ENCODE measurements at regions not wholly inside any gene's neighbourhood (a gene's known extent, or its start where the extent isn't known, plus 50 kb on each side); places are given as distances from the start of the nearest gene placed in this dataset.

DNA sequence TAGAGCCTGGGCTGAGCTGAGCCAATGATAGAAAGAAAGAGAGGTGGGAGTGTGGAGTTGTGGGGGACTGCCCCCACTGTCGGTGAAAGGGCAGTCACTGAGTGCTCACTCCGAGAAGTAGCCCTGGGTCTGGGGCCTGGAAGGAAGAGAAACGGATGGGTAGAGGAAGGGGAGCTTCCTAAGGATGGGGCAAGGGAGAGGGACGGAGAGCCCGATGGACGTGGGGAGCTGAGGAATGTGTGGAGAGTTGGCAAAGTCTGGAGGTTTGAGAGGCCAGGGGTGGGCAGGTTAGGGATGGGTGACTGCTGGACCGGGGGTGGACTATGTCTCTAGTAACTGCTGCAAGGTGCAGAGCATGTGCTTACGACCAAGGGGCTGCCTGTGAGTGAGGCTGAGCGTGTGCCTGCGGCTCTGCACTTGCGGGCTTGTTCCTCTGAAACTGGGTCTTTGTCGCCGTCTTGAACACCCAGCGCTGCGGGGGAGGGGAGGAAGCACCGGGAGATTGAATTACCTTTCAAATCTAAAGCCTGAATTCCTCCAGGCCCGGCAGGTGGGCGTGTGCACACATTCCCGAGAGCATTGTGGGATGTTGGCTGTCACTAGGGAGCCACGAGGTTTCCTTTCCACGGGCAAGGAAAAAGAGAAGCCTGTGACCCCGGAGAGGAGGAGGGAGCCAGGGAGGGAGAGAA is 76.4 kb upstream of the ARAP3 start:
- 18 to 19% (median 18%) methylated on average over 22 of the region's 22 CpGs for WGBS, 5 donors
- Histone ChIP-seq H3K36me3 (no peaks in the 10 kb centered on the region), H3K4me1 (peaks cover 0 to 17% (median 8%) of the 10 kb centered on the region in 6 donors), H3K27me3 (replicated peaks in 1 of 7) (peaks cover 0 to 91% (median 34%) of the 10 kb centered on the region in 7 donors), H3K27ac (no peak overlapping the region), H3K4me3 (no peak overlapping the region), H3K9me3 (no peaks in the 10 kb centered on the region)
- intact Hi-C loops (cut with DNase I; ENCODE audit: low total_unique reads), result no loop called here
- TF ChIP-seq POLR2AphosphoS5 (IDR thresholded peaks at IDR 0.05) (no peak), POLR2A (IDR thresholded peaks at IDR 0.05) (no peak)
- TF ChIP-seq, protein P1, sequence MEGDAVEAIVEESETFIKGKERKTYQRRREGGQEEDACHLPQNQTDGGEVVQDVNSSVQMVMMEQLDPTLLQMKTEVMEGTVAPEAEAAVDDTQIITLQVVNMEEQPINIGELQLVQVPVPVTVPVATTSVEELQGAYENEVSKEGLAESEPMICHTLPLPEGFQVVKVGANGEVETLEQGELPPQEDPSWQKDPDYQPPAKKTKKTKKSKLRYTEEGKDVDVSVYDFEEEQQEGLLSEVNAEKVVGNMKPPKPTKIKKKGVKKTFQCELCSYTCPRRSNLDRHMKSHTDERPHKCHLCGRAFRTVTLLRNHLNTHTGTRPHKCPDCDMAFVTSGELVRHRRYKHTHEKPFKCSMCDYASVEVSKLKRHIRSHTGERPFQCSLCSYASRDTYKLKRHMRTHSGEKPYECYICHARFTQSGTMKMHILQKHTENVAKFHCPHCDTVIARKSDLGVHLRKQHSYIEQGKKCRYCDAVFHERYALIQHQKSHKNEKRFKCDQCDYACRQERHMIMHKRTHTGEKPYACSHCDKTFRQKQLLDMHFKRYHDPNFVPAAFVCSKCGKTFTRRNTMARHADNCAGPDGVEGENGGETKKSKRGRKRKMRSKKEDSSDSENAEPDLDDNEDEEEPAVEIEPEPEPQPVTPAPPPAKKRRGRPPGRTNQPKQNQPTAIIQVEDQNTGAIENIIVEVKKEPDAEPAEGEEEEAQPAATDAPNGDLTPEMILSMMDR (IDR thresholded peaks at IDR 0.05 in 8 of 11, conservative IDR thresholded peaks at IDR 0.05 in 3 of 11), result no peak
- DNase-seq, result no peak

DNA sequence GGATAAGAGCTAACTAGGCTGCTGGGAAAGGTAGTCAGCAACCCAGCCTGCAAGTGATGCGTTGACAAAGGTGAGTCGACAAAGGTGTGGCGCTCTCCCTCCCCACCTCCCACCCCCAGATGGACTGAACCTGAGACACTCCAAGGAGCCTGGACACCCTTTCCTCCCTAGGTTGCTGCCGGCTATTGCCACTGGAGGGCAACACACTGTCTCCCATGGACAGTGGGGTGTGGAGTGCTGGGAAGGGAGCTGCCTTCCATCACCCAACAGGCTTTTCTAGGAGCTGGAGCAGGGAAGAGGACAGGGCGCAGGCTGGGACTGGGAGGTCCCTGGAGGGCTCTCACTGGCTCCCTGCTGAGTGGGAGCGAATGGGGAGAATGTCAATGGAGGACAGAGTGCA is 75.4 kb upstream of the ARAP3 start:
- Histone ChIP-seq H3K4me1 (peaks cover 0 to 12% (median 7%) of the 10 kb centered on the region in 6 donors), H3K4me3 (no peak overlapping the region), H3K9me3 (no peaks in the 10 kb centered on the region), H3K27ac (no peak overlapping the region), H3K36me3 (no peaks in the 10 kb centered on the region), H3K27me3 (replicated peaks in 1 of 7) (peaks cover 0 to 95% (median 42%) of the 10 kb centered on the region in 7 donors)
- no peak for DNase-seq
- intact Hi-C loops (cut with DNase I; ENCODE audit: low total_unique reads), result no loop called here
- WGBS, 5 donors, result 46 to 56% (median 49%) methylated on average over 5 to 6 of the region's 6 CpGs
- TF ChIP-seq, protein P1 (IDR thresholded peaks at IDR 0.05 in 8 of 11, conservative IDR thresholded peaks at IDR 0.05 in 3 of 11), result no peak
- TF ChIP-seq POLR2A (IDR thresholded peaks at IDR 0.05) (no peak), POLR2AphosphoS5 (IDR thresholded peaks at IDR 0.05) (no peak)

DNA sequence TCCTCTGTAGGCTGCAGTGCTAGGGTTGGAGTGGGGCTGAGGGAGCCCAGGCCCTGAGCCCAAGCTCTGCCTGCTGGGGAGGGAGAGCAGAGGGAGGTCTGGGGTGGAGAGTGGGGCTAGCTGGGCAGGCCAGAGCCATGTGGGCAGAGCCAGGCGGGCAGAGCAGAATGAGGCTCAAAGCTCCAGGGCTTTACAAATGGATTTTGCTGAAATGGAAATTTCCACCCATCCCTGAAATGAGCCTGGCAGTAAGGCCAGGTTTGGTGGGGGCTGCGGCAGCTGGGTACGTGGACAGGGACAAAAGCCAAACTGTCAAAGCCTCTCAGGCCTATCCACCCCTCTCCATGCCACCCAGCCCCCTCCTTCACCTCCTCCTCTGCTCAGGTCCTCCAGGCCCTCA is 74.2 kb upstream of the ARAP3 start:
- Histone ChIP-seq H3K4me3 (no peak overlapping the region), H3K4me1 (peaks cover 0 to 4% (median 0%) of the 10 kb centered on the region in 6 donors), H3K27ac (no peak overlapping the region), H3K27me3 (replicated peaks in 1 of 7) (peaks cover 0 to 94% (median 42%) of the 10 kb centered on the region in 7 donors), H3K36me3 (no peaks in the 10 kb centered on the region), H3K9me3 (no peaks in the 10 kb centered on the region)
- TF ChIP-seq POLR2A (IDR thresholded peaks at IDR 0.05), result no peak
- WGBS, 5 donors, result 82 to 85% (median 83%) methylated on average over 2 to 3 of the region's 3 CpGs
- intact Hi-C loops (cut with DNase I; ENCODE audit: low total_unique reads), result no loop called here
- DNase-seq, result no peak

DNA sequence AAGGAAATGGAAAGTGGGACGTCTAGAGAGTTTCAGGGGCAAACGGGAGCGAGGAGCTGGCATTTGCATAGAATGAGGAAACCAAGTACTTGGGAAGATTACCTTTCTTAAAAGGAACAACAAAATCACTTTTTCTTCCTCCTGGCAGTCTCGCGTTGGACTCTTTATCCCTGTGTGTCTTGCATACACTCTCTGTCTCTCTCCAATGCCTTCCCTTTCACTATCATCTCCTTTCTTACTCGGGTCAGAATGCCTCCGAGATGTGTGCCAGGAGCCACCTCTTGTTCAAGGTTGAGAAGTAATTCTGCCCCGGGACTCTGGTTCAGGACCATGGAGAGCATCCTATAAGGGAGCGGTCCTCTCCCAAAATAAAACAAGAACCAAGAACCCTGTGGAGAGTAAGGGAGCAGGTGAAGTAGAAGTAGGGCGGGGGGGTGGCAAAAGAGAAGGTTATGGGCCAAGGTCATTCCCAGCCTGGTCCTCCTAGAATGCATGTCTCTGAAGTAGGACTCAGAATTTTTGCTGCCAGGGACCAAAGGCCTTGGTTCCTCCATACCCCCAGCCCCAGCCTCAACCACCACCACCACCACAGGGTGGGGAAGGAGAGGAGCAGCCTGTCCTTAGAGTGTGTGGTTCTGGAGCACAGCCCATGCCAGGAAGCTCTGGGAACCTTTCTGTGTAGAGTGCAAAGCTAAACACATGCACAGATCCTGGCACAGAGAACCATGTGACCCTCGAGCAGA is 72.1 kb upstream of the ARAP3 start:
- Histone ChIP-seq H3K9me3 (no peaks in the 10 kb centered on the region), H3K27ac (no peak overlapping the region), H3K27me3 (replicated peaks in 1 of 7) (peaks cover 0 to 92% (median 41%) of the 10 kb centered on the region in 7 donors), H3K4me3 (no peak overlapping the region), H3K4me1 (peaks cover 0 to 4% (median 0%) of the 10 kb centered on the region in 6 donors), H3K36me3 (no peaks in the 10 kb centered on the region)
- 11 to 14% (median 12%) methylated on average over 11 of the region's 11 CpGs for WGBS, 5 donors
- intact Hi-C loops (cut with DNase I; ENCODE audit: low total_unique reads), result no loop called here
- TF ChIP-seq, protein P1 (IDR thresholded peaks at IDR 0.05 in 8 of 11, conservative IDR thresholded peaks at IDR 0.05 in 3 of 11), result no peak
- no peak for DNase-seq
